Suprapubic skin (tissue), 4 donors: ENCODE measurements at regions not wholly inside any gene's neighbourhood (a gene's known extent, or its start where the extent isn't known, plus 50 kb on each side); places are given as distances from the start of the nearest gene placed in this dataset.

Experiments used
- DNase-seq, 2 donors: peaks; one replicate each; pipeline ENCODE4 v3.0.0-alpha.2; 2019; ENCODE audit warnings: low spot score in 2 of 2
- H3K27ac ChIP-seq: fragments of 200-600 bp; sonication (generic); one replicate; pipeline ENCODE4 v1.5.1; 2019
- H3K27me3 ChIP-seq: fragments of 200-600 bp; sonication (generic); one replicate; pipeline ENCODE4 v1.5.1; 2019
- H3K36me3 ChIP-seq: fragments of 200-600 bp; sonication (generic); one replicate; pipeline ENCODE4 v1.5.1; 2019
- H3K4me1 ChIP-seq: fragments of 200-600 bp; sonication (generic); one replicate; pipeline ENCODE4 v1.5.1; 2019
- H3K4me3 ChIP-seq: fragments of 200-600 bp; sonication (generic); one replicate; pipeline ENCODE4 v1.5.1; 2019; ENCODE audit warnings: mild to moderate bottlenecking
- H3K9me3 ChIP-seq: fragments of 200-600 bp; sonication (generic); one replicate; pipeline ENCODE4 v1.5.1; 2019
- EP300 ChIP-seq: sonication (generic); formaldehyde crosslinking; IDR thresholded peaks from one replicate; pipeline ENCODE4 v1.6.1; 2017; ENCODE audit warnings: antibody characterized with exemption
- POLR2A ChIP-seq, 2 donors: fragments of 450-650 bp; IDR thresholded peaks; one replicate each; pipeline ENCODE4 v1.6.1; 2017; ENCODE audit warnings: antibody characterized with exemption in 2 of 2, mild to moderate bottlenecking in 2 of 2, moderate library complexity in 2 of 2
- POLR2AphosphoS5 ChIP-seq, 3 donors: sonication (generic); formaldehyde crosslinking; IDR thresholded peaks; one replicate each; pipeline ENCODE4 v1.6.1; 2017; ENCODE audit warnings: antibody characterized with exemption in 3 of 3
- WGBS: methylation state at CpG from one replicate; pipeline ENCODE4 v1.1.5; 2018; 5-methylcytosine and 5-hydroxymethylcytosine counted together
- TF ChIP-seq, protein P1 (sequence below), 2 donors: fragments of 200-600 bp in 1 of 2; fragments of 450-650 bp in 1 of 2; sonication (generic) in 1 of 2; IDR thresholded peaks; one replicate each; pipeline ENCODE4 v1.5.1; 2016 to 2019; ENCODE audit warnings: antibody characterized with exemption in 2 of 2, mild to moderate bottlenecking in 1 of 2, moderate library complexity in 1 of 2

DNA sequence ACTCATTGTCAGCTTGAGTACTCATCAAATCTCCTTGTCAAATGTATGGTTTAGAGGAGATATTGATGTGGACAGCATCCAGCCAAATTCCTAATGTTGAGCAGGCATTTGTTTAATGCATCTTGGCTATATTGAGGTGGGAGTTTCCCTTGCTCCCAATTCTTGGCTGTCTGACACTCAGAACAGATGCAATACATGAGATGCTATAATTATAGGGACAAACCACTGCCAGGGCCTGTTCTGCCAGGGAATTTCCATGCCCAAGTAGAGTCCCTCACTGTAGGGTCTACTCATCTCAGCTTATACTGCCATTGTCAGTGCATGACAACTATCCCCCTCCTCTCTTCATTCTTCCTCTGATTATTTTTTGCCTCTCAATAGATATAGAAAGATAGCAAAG is 392.0 kb upstream of the KCNN2 start:
- no peak overlapping the region for H3K27ac ChIP-seq
- TF ChIP-seq, protein P1, sequence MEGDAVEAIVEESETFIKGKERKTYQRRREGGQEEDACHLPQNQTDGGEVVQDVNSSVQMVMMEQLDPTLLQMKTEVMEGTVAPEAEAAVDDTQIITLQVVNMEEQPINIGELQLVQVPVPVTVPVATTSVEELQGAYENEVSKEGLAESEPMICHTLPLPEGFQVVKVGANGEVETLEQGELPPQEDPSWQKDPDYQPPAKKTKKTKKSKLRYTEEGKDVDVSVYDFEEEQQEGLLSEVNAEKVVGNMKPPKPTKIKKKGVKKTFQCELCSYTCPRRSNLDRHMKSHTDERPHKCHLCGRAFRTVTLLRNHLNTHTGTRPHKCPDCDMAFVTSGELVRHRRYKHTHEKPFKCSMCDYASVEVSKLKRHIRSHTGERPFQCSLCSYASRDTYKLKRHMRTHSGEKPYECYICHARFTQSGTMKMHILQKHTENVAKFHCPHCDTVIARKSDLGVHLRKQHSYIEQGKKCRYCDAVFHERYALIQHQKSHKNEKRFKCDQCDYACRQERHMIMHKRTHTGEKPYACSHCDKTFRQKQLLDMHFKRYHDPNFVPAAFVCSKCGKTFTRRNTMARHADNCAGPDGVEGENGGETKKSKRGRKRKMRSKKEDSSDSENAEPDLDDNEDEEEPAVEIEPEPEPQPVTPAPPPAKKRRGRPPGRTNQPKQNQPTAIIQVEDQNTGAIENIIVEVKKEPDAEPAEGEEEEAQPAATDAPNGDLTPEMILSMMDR (IDR thresholded peaks at IDR 0.05): no peak
- TF ChIP-seq EP300 (no peak), POLR2A (IDR thresholded peaks at IDR 0.05) (no peak), POLR2AphosphoS5 (IDR thresholded peaks at IDR 0.05) (no peak)
- H3K4me3 ChIP-seq: no peak overlapping the region
- no peaks in the 10 kb centered on the region for H3K9me3 ChIP-seq
- no peaks in the 10 kb centered on the region for H3K4me1 ChIP-seq
- H3K27me3 ChIP-seq: no peaks in the 10 kb centered on the region
- H3K36me3 ChIP-seq: no peaks in the 10 kb centered on the region
- DNase-seq: no peak

DNA sequence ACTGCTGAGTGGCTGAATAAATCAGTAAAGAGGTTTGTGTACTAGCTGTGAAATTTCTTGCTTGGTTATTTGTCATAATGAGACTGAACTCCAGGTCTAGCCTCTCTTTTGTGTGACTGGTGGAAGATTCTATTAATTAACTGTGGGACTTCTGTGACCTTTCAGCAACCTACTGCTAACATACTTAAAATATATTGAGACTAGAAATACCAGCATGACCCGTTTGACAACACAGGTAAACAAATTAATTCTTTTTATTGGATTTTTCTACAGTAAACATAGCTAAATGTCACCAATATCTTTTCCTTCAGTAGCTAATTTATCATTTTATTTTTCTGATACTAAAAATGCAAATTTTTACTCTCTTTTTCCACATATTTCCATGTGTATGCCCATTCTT is 390.4 kb upstream of the KCNN2 start:
- no peaks in the 10 kb centered on the region for H3K36me3 ChIP-seq
- 48% methylated on average over 1 of the region's 1 CpG for WGBS
- H3K27me3 ChIP-seq: no peaks in the 10 kb centered on the region
- H3K9me3 ChIP-seq: no peaks in the 10 kb centered on the region
- TF ChIP-seq POLR2AphosphoS5 (IDR thresholded peaks at IDR 0.05) (no peak), EP300 (no peak), POLR2A (IDR thresholded peaks at IDR 0.05) (no peak)
- TF ChIP-seq, protein P1 (IDR thresholded peaks at IDR 0.05): no peak
- H3K27ac ChIP-seq: no peak overlapping the region
- no peak for DNase-seq
- no peak overlapping the region for H3K4me3 ChIP-seq
- no peaks in the 10 kb centered on the region for H3K4me1 ChIP-seq

DNA sequence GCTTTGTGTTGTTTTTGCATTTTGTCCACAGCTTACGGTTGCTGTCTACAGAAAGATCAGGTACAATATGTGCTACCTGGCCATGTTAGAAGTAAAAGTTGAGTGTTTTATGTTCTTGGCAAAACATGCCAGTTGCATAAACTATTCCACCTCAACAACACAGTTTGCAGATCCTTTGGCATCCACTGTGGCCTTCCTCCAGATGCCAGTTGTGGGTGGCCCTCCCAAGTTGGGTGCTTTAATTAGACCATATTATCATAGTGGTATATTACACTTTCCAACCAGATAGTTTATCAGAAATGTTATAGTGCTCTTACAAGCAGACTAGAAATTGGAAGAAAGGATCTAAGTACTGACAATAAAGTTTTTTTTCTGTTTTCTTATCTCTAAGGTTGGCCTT is 386.9 kb upstream of the KCNN2 start:
- no peak for TF ChIP-seq POLR2A (IDR thresholded peaks at IDR 0.05)
- TF ChIP-seq POLR2AphosphoS5 (IDR thresholded peaks at IDR 0.05): no peak
- TF ChIP-seq EP300: no peak
- TF ChIP-seq, protein P1 (IDR thresholded peaks at IDR 0.05): no peak
- no peaks in the 10 kb centered on the region for H3K9me3 ChIP-seq
- H3K27me3 ChIP-seq: no peaks in the 10 kb centered on the region
- WGBS: 58% methylated on average over 1 of the region's 1 CpG
- no peak for DNase-seq
- H3K27ac ChIP-seq: no peak overlapping the region
- no peak overlapping the region for H3K4me3 ChIP-seq
- H3K4me1 ChIP-seq: no peaks in the 10 kb centered on the region
- no peaks in the 10 kb centered on the region for H3K36me3 ChIP-seq

DNA sequence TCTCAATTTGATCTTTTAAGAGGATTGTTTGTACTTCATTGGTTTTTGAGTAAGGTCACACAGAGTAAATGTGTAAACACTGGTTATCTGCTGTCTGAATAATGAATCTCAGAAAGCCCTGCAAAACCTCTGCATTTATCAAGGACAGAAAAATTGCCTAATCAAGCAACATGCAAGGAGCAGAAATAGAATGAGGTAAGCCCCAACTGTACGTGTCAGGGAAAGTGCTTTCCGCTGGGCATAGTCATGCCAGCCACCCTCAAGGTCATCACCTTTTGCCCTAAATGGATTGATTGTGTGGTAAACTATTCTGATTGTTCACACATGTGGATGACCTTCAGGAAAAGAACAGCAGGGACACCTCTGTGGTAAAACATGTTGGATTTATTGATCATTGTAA is 376.9 kb upstream of the KCNN2 start:
- Histone ChIP-seq H3K4me3 (no peak overlapping the region), H3K4me1 (no peaks in the 10 kb centered on the region), H3K27me3 (no peaks in the 10 kb centered on the region), H3K27ac (no peak overlapping the region), H3K36me3 (no peaks in the 10 kb centered on the region), H3K9me3 (no peaks in the 10 kb centered on the region)
- DNase-seq: no peak
- 95% methylated on average over 2 of the region's 2 CpGs for WGBS
- TF ChIP-seq EP300 (no peak), POLR2A (IDR thresholded peaks at IDR 0.05) (no peak), POLR2AphosphoS5 (IDR thresholded peaks at IDR 0.05) (no peak)
- TF ChIP-seq, protein P1 (IDR thresholded peaks at IDR 0.05): no peak

DNA sequence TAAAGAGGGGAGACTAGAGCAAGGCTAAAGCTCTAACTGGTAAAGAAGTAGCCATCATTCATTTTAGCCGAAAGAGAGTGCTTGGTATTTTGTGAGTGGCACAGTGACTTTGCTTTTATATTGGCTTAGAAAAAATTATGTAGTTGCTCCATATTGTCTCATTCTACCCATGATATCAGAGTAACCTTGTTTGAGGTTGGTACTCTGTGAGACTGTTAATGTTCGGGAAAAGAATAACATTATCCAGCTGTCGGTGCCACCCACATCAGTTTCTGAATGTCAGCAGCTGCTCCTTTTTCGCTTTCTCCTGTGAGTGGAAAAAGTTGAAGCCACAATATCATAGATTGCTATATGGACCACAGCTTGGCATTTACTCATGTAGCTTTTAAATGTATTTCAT is 376.4 kb upstream of the KCNN2 start:
- 84% methylated on average over 4 of the region's 4 CpGs for WGBS
- H3K36me3 ChIP-seq: no peaks in the 10 kb centered on the region
- no peak for DNase-seq
- no peaks in the 10 kb centered on the region for H3K9me3 ChIP-seq
- H3K27ac ChIP-seq: no peak overlapping the region
- H3K27me3 ChIP-seq: no peaks in the 10 kb centered on the region
- TF ChIP-seq, protein P1 (IDR thresholded peaks at IDR 0.05): no peak
- TF ChIP-seq EP300 (no peak), POLR2AphosphoS5 (IDR thresholded peaks at IDR 0.05) (no peak), POLR2A (IDR thresholded peaks at IDR 0.05) (no peak)
- no peak overlapping the region for H3K4me3 ChIP-seq
- H3K4me1 ChIP-seq: no peaks in the 10 kb centered on the region
